IMR-90 (cell line): ENCODE measurements at regions not wholly inside any gene's neighbourhood (a gene's known extent, or its start where the extent isn't known, plus 50 kb on each side); places are given as distances from the start of the nearest gene placed in this dataset.

Source experiments
- ATAC-seq: fragments of 200-7000 bp; cut with Tn5 transposase; 2 replicates; pipeline ENCODE4 v1.9.1; 2020; ENCODE audit warnings: low read depth, mild to moderate bottlenecking, moderate library complexity
- BruUV-seq: library from RNA; stranded (reverse); fragments of 400-500 nt; replicated peaks from 2 replicates; lab custom pipeline; 2021; lab: Mats Ljungman, UMichigan
- CTCF ChIA-PET: fragments of 300-600 bp; formaldehyde crosslinking; extraction: SDS; loops from one replicate; lab custom pipeline; 2021; ENCODE audit warnings: antibody characterized with exemption; lab: Yijun Ruan, JAX
- POLR2A ChIA-PET: fragments of 300-600 bp; sonication (Branson Sonifier 250); formaldehyde crosslinking; loops from one replicate; lab custom pipeline; 2022; ENCODE audit warnings: antibody characterized with exemption; ENCODE audit not compliant: unreplicated experiment; lab: Charles Lee
- DNase-seq: peaks from one replicate; pipeline ENCODE4 v3.0.0; 2013
- H2AFZ ChIP-seq: replicated peaks from 2 replicates; pipeline ENCODE3; 2013; ENCODE audit warnings: low read length, mild to moderate bottlenecking; ENCODE audit not compliant: poor library complexity
- H2AK5ac ChIP-seq: 2 replicates; pipeline ENCODE4 v1.6.1; 2013; ENCODE audit warnings: low read depth, low read length, inconsistent platforms
- H2AK9ac ChIP-seq: replicated peaks from 2 replicates; pipeline ENCODE3; 2013; ENCODE audit warnings: mild to moderate bottlenecking, low read depth, low read length, moderate library complexity; ENCODE audit not compliant: poor library complexity
- H2BK120ac ChIP-seq: 2 replicates; pipeline ENCODE4 v1.6.1; 2013; ENCODE audit warnings: low read depth, low read length, inconsistent platforms
- H2BK15ac ChIP-seq: 3 replicates; pipeline ENCODE4 v1.6.1; 2013; ENCODE audit warnings: low read depth, low read length, inconsistent platforms
- H2BK20ac ChIP-seq: 2 replicates; pipeline ENCODE4 v1.6.1; 2013; ENCODE audit warnings: low read depth, mild to moderate bottlenecking, inconsistent platforms, low read length, moderate library complexity
- H2BK5ac ChIP-seq: 2 replicates; pipeline ENCODE4 v1.6.1; 2013; ENCODE audit warnings: mild to moderate bottlenecking, low read depth, low read length, inconsistent platforms; ENCODE audit not compliant: poor library complexity, severe bottlenecking
- H3K14ac ChIP-seq: replicated peaks from 2 replicates; pipeline ENCODE4 v1.6.1; 2013; ENCODE audit warnings: low read depth, low read length, inconsistent platforms
- H3K18ac ChIP-seq: 2 replicates; pipeline ENCODE4 v1.6.1; 2013; ENCODE audit warnings: low read depth, low read length, control low read depth
- H3K23ac ChIP-seq: 2 replicates; pipeline ENCODE4 v1.6.1; 2013; ENCODE audit warnings: low read depth, low read length, inconsistent platforms
- H3K27ac ChIP-seq: 2 replicates; pipeline ENCODE4 v1.5.1; 2013; ENCODE audit warnings: mild to moderate bottlenecking, control low read depth, low read length; ENCODE audit not compliant: insufficient read depth
- H3K27me3 ChIP-seq: 2 replicates; pipeline ENCODE4 v1.6.1; 2013; ENCODE audit warnings: low read length; ENCODE audit not compliant: control insufficient read depth, insufficient read depth
- H3K36me3 ChIP-seq: 2 replicates; pipeline ENCODE4 v1.6.1; 2013; ENCODE audit warnings: low read length, mixed read lengths; ENCODE audit not compliant: control insufficient read depth, insufficient read depth
- H3K4ac ChIP-seq: 2 replicates; pipeline ENCODE4 v1.6.1; 2013; ENCODE audit warnings: low read depth, low read length, inconsistent platforms
- H3K4me1 ChIP-seq: 2 replicates; pipeline ENCODE4 v1.6.1; 2013; ENCODE audit warnings: low read length, mixed read lengths; ENCODE audit not compliant: control insufficient read depth, insufficient read depth
- H3K4me2 ChIP-seq: 2 replicates; pipeline ENCODE4 v1.6.1; 2013; ENCODE audit warnings: low read depth, mild to moderate bottlenecking, control low read depth, low read length, moderate library complexity
- H3K4me3 ChIP-seq: 2 replicates; pipeline ENCODE4 v1.5.1; 2013; ENCODE audit warnings: low read depth, mild to moderate bottlenecking, control low read depth, low read length, moderate library complexity; ENCODE audit not compliant: insufficient read depth
- H3K56ac ChIP-seq: 2 replicates; pipeline ENCODE4 v1.6.1; 2013; ENCODE audit warnings: low read length, inconsistent platforms; ENCODE audit not compliant: insufficient read depth; ENCODE audit errors: extremely low read depth
- H3K79me1 ChIP-seq, 2 experiments: 2 replicates each; pipeline ENCODE4 v1.6.1; 2013; ENCODE audit warnings: low read length in 2 of 2, inconsistent platforms in 1 of 2, low read depth in 1 of 2
- H3K9ac ChIP-seq: 2 replicates; pipeline ENCODE4 v1.6.1; 2013; ENCODE audit warnings: low read depth, low read length, control low read depth
- H3K9me1 ChIP-seq: 2 replicates; pipeline ENCODE4 v1.6.1; 2013; ENCODE audit warnings: low read length, inconsistent platforms; ENCODE audit not compliant: insufficient read depth
- H3K9me3 ChIP-seq: 2 replicates; pipeline ENCODE4 v1.6.1; 2013; ENCODE audit warnings: low read length; ENCODE audit not compliant: control insufficient read depth, insufficient read depth
- H4K20me1 ChIP-seq: 2 replicates; pipeline ENCODE4 v1.6.1; 2013; ENCODE audit warnings: low read length, inconsistent platforms; ENCODE audit not compliant: insufficient read depth
- H4K5ac ChIP-seq: 2 replicates; pipeline ENCODE4 v1.6.1; 2013; ENCODE audit warnings: mild to moderate bottlenecking, low read depth, low read length, control low read depth
- H4K8ac ChIP-seq, 2 experiments: 2 replicates each; pipeline ENCODE4 v1.6.1; 2013; ENCODE audit warnings: low read depth in 2 of 2, low read length in 2 of 2, control low read depth in 1 of 2, inconsistent platforms in 1 of 2
- H4K91ac ChIP-seq: 2 replicates; pipeline ENCODE4 v1.6.1; 2013; ENCODE audit warnings: low read depth, low read length, inconsistent platforms; ENCODE audit not compliant: insufficient read depth
- MAFK ChIP-seq: IDR thresholded peaks from 2 replicates; pipeline ENCODE4 v1.6.1; 2012; ENCODE audit warnings: low read depth, low read length, improper control_type of control experiment
- MAZ ChIP-seq: IDR thresholded peaks from 2 replicates; pipeline ENCODE4 v1.6.1; 2012; ENCODE audit warnings: low read depth, mild to moderate bottlenecking, low read length, improper control_type of control experiment, moderate library complexity, borderline replicate concordance
- MXI1 ChIP-seq: IDR thresholded peaks from 2 replicates; pipeline ENCODE4 v1.6.1; 2012; ENCODE audit warnings: low read depth, mild to moderate bottlenecking, low read length, moderate library complexity, borderline replicate concordance
- POLR2A ChIP-seq: IDR thresholded peaks from 2 replicates; pipeline ENCODE4 v1.6.1; 2012; ENCODE audit warnings: mild to moderate bottlenecking, low read depth, low read length
- SMC3 ChIP-seq: fragments of 150-350 bp; IDR thresholded peaks from 2 replicates; pipeline ENCODE4 v1.6.1; 2016; ENCODE audit warnings: low read depth, mild to moderate bottlenecking, antibody characterized with exemption, low read length, moderate library complexity
- USF2 ChIP-seq: fragments of 150-350 bp; IDR thresholded peaks from 2 replicates; pipeline ENCODE4 v1.6.1; 2017; ENCODE audit warnings: mild to moderate bottlenecking, antibody characterized with exemption, low read length, low read depth
- WGBS, 2 experiments: methylation state at CpG; one replicate each; pipeline versions ENCODE4 v1.1.5 to v1.1.7; 2013; ENCODE audit warnings: missing lambda C conversion rate in 2 of 2; ENCODE audit not compliant: insufficient read length in 1 of 2; ENCODE audit errors: extremely low coverage in 2 of 2; 5-methylcytosine and 5-hydroxymethylcytosine counted together
- dilution Hi-C: fragments of 300-500 bp; cut with HindIII; formaldehyde crosslinking; loops from one replicate; pipeline ENCODE4 v1.14.3; 2018; ENCODE audit warnings: low sequenced_read_pairs; ENCODE audit not compliant: unreplicated experiment
- in situ Hi-C: fragments of 300-500 bp; cut with MboI; formaldehyde crosslinking; loops from 3 replicates; pipeline ENCODE4 v1.14.3; 2019; ENCODE audit warnings: low sequenced_read_pairs, inconsistent platforms, mixed read lengths
- intact Hi-C: fragments of 100-400 bp; cut with micrococcal nuclease; formaldehyde crosslinking; loops from 2 replicates; pipeline ENCODE4 v1.10.0; 2022

- H3K18ac ChIP-seq = no peak overlapping the region
- intact Hi-C loops (no loop called here), dilution Hi-C loops (no loop called here), in situ Hi-C loops (no loop called here)
- DNase-seq (no peak), ATAC-seq (no peak)
- no peaks in the 10 kb centered on the region for H3K36me3 ChIP-seq
- 25% methylated on average over 2 of the region's 3 CpGs; no CpG with 5 or more reads in 1 of the 2 experiments for WGBS, 2 experiments
- ChIA-PET CTCF (no interaction called here), POLR2A (no interaction called here)
- H3K27ac ChIP-seq = no peak overlapping the region
- no peak overlapping the region for H2AFZ ChIP-seq
- H3K9me1 ChIP-seq = no peaks in the 10 kb centered on the region
- no peaks in the 10 kb centered on the region for H3K79me1 ChIP-seq
- BruUV-seq = no TSS peak
- H4K20me1 ChIP-seq = no peaks in the 10 kb centered on the region
- no peak overlapping the region for H4K5ac ChIP-seq
- no peak overlapping the region for H3K14ac ChIP-seq
- H3K27me3 ChIP-seq = no peaks in the 10 kb centered on the region
- H3K9ac ChIP-seq = no peak overlapping the region
- no peak overlapping the region for H2AK9ac ChIP-seq
- H3K4me2 ChIP-seq = no peak overlapping the region
- no peak overlapping the region for H3K23ac ChIP-seq
- no peak overlapping the region for H2BK20ac ChIP-seq
- H4K8ac ChIP-seq = no peak overlapping the region
- no peak overlapping the region for H2BK120ac ChIP-seq
- no peak overlapping the region for H2BK15ac ChIP-seq
- no peak overlapping the region for H2BK5ac ChIP-seq
- H4K91ac ChIP-seq = no peak overlapping the region
- H3K4me3 ChIP-seq = no peak overlapping the region
- no peaks in the 10 kb centered on the region for H3K4me1 ChIP-seq
- peaks cover 24% of the 10 kb centered on the region for H3K9me3 ChIP-seq
- H2AK5ac ChIP-seq = no peak overlapping the region
- TF ChIP-seq MAZ = no peak
- TF ChIP-seq POLR2A = no peak
- no peak for TF ChIP-seq MXI1
- TF ChIP-seq MAFK = no peak
- no peak for TF ChIP-seq USF2
- TF ChIP-seq SMC3 = no peak
- no peak overlapping the region for H3K56ac ChIP-seq
- H3K4ac ChIP-seq = no peak overlapping the region
These were observed 173.1 kb downstream of the ASCL1 start for GRCh38 chr12:103130564-103130963.
